Fibroblast of pulmonary artery (primary cell): ENCODE measurements at regions not wholly inside any gene's neighbourhood (a gene's known extent, or its start where the extent isn't known, plus 50 kb on each side); places are given as distances from the start of the nearest gene placed in this dataset.
A peak's percentile ranks its signal among the peaks of the same experiment; 100 is the strongest.

ENCODE experiments used
- DNase-seq: peaks from one replicate; pipeline ENCODE4 v3.0.0-alpha.2; 2010; ENCODE audit warnings: low read depth
- H3K4me3 ChIP-seq: replicated peaks from 2 replicates; pipeline ENCODE4 v1.5.1; 2011; ENCODE audit warnings: low read depth, mild to moderate bottlenecking, control low read depth, low read length, moderate library complexity
- TF ChIP-seq, protein P1 (sequence below): IDR thresholded peaks from 2 replicates; pipeline ENCODE4 v1.5.1; 2011; ENCODE audit warnings: mild to moderate bottlenecking, control low read depth, low read length, inconsistent platforms; ENCODE audit errors: missing control alignments

DNA sequence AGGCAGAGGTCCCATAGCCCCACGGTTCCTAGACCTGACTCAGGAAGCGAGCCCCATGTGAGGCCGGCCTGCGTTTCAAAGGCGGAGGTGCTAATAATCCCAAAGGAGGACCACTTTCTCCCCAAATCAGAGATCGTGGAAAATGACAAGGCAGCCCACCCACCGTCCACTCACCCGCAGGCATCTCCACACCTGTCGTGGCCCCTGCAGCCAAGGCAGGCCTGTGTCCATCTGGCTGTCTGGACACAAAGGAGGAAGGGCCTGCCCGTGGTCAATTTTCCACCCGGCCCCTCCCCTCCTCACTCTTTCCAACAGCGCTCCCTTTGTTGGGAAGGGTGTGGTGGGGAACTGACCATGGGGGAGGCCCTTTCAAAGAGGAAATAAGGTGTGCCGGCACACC is 125.3 kb upstream of the TMEM132D start:
- TF ChIP-seq, protein P1, sequence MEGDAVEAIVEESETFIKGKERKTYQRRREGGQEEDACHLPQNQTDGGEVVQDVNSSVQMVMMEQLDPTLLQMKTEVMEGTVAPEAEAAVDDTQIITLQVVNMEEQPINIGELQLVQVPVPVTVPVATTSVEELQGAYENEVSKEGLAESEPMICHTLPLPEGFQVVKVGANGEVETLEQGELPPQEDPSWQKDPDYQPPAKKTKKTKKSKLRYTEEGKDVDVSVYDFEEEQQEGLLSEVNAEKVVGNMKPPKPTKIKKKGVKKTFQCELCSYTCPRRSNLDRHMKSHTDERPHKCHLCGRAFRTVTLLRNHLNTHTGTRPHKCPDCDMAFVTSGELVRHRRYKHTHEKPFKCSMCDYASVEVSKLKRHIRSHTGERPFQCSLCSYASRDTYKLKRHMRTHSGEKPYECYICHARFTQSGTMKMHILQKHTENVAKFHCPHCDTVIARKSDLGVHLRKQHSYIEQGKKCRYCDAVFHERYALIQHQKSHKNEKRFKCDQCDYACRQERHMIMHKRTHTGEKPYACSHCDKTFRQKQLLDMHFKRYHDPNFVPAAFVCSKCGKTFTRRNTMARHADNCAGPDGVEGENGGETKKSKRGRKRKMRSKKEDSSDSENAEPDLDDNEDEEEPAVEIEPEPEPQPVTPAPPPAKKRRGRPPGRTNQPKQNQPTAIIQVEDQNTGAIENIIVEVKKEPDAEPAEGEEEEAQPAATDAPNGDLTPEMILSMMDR: no peak
- DNase-seq: no peak
- no peak overlapping the region for H3K4me3 ChIP-seq

- H3K4me3 ChIP-seq: no peak overlapping the region
- DNase-seq: no peak
- TF ChIP-seq, protein P1: no peak
These were observed 127.2 kb upstream of the TMEM132D start for GRCh38 chr12:130031041-130031440.

GRCh38 chr12:130031571-130032189 is 127.9 kb upstream of the TMEM132D start:
- H3K4me3 ChIP-seq: no peak overlapping the region
- DNase-seq: peak; percentile 17
- TF ChIP-seq, protein P1: peak; percentile 62

DNA sequence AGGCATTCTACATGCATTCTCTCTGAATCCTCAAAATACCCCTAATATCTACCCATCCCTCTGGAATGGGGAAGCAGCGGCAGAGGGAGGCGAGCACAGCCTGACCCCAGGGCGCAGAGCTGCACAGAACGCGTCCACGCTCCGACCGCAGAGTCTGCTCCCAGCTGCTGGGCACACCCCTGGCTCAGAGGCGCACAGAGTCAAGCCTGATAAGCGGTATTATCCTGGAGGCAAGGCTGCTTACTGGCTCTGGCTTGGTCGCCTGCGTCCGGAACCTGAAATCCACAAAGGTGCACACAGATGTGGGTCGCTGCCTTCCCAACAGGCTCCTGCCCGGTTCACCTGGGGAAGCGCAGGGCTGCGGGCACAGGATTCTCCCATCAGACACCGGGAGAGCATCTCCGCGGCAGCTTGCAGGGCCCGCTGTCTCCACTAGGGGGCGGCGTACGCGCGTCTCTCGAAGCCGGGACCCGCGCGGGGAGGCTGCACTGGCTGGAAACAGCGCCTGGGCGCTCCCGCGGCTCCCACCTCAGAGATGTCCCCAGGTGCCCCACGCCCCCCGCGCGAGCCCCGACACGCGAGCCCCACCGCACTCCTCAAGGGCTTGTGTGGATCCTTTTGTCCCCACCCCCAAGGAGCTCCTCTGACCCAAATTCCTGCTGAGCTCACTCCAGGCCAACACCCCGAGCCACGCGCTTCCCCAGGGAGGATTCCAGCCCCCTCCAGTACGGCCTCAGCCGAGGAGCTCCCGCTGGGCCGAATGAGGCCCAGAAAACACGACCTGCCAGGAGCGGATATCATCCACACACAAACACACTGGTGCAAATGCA is 120.1 kb upstream of the FZD10 start:
- H3K4me3 ChIP-seq: no peak overlapping the region
- TF ChIP-seq, protein P1: no peak
- no peak for DNase-seq

- TF ChIP-seq, protein P1: no peak
- no peak overlapping the region for H3K4me3 ChIP-seq
- no peak for DNase-seq
These were observed 118.4 kb upstream of the FZD10 start for GRCh38 chr12:130043685-130044406.

DNA sequence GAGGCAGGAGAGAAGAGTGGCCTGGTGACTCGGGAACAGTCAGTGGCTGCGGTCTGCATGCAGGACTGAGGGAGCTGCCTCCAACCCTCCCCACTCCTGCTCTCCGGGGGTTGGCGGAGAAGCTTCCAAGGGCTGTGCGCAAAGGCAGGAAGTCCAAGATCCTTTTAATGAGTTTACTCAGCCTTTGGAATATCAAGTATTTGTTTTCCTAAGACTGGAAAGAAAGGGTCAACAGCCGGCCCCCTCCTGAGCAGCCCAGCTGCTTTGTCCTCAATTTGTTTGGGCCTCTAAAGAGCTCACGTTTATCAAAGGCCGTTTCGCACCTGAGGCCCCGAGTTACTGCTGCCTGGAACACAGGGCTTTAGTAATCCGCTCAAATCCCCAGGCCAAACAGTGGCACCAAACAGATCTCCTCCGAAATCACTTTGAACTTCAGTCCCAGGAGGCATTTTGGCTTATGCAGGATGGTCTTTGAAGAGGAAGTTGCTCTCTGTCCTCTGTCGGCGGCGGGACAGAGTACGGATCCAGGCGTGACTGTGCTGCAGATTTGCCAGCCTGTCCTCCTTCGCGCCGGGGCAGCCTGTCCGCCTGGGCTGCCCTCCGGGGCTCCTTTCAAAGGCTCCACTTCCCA is 117.2 kb upstream of the FZD10 start:
- H3K4me3 ChIP-seq: no peak overlapping the region
- no peak for DNase-seq
- TF ChIP-seq, protein P1: no peak
